NCI-H82 treated with DMSO at 0.1 percent for 48 hours (cell line): ENCODE measurements at regions not wholly inside any gene's neighbourhood (a gene's known extent, or its start where the extent isn't known, plus 50 kb on each side); places are given as distances from the start of the nearest gene placed in this dataset.
A peak's percentile ranks its signal among the peaks of the same experiment; 100 is the strongest.
"Not testable (repeated sequence)": the region's sequence is repeated elsewhere in the genome, so short reads cannot be mapped to it uniquely, and the experiment has no call there.

Experiments
- DNase-seq: peaks from one replicate; lab custom pipeline; 2025; ENCODE audit not compliant: unreplicated experiment; lab: John Stamatoyannopoulos, UW

- DNase-seq: no peak
Observed at GRCh38 chr1:60950224-60951063, 131.9 kb upstream of the NFIA start.

DNA sequence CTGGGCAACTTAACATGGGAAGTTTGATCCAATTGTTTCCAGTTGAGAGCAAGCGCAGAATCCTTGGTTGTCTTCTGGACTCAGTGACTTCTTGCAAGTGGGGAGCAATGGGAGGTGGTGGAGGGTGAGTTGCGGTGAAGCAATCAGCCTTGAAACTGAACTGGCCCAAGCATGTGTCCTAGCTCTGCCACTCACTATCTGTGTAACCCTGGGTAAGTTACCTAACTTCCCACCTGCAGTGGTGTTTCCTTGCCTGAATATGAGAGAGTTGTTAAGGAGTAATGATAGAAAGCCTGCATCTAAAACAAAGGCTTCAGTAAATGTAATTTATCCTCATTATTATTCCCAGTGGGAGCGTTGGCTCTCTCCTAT is 132.5 kb upstream of the NFIA start:
- DNase-seq: no peak

DNA sequence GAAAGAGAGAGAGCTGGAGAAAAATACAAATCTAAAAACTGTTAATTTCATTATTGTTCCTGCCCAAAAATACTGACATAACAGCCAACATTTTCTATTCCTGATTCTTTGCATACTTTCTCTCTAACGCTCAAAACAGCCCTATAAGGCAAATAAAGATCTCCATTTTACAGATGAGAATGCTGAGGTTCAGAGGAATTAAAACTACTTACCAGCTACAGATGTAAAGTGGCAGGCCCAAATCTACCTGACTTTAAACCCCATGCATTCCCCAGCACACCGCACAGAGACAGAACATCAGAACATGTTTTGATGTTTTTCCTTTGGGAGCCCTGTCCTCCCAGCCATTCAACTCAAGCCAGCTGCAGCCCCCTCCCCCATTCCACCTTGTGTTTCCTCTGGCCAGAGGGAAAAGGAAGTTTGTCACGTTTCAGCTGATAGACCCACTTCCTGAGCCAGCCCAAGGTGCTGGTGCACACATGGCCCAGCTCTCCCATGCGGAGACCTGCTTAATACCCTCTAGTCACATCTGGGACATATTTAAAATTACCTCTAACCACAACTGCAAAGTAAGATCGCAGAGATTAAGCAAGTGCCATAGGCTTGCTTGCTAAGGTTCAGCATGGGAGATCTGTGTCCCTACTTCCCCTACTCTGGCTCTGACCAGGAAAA is 133.1 kb upstream of the NFIA start:
- DNase-seq: no peak

DNA sequence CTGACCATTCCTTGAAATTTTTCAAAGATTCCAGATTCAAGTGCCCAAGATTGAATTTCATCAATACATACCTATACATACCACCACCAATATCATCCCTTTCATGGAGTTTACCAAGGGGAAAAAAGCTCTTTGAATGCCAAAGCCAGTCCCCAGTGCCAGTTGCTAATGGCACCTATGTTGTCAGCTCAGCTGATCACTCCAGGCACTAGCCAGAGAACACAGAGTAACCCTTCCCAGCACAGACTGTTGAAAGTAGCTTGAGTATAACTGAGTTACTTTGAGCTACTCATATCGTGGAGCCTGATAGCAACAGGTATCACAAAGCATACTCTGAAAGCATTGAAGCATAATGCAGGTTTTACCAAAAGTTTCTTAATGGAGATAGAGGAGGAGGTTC is 133.9 kb upstream of the NFIA start:
- no peak for DNase-seq

- DNase-seq: no peak
Observed at GRCh38 chr1:60947367-60947766, 135.0 kb upstream of the NFIA start.

DNA sequence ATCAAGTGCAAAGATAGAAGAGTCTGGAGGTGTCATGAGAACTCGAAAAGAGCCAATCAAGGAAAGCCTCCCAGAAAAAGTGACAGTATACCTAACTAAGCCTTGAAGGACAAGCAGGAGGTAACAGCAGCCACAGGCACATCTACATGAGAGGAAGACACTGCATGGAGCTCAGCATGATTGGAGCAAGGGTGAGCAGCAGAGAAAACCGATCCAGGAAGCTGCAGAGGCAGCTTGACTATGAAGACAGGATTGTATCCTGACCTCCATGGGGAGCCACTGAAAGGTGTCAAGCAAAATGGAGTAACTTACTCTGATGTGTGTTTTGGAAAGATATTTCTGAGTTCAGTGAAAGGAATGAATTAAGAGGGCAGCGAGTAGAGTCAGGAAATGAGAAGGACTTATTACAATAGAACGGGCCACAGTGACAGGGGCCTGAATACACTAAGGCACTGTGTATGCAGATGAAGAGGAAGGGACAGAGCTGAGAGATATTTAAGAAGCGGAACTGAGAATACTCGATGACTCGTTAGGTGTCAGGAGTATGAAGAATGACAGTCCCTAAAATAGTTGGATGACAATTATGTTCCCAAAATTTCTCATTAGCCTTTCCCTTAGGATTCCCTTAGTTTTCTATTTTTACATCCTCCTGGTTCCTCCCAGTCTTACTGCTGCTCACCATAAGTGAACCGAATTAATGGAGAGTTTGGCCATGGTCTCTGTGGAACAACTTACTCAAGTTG is 139.3 kb upstream of the NFIA start:
- no peak for DNase-seq

DNA sequence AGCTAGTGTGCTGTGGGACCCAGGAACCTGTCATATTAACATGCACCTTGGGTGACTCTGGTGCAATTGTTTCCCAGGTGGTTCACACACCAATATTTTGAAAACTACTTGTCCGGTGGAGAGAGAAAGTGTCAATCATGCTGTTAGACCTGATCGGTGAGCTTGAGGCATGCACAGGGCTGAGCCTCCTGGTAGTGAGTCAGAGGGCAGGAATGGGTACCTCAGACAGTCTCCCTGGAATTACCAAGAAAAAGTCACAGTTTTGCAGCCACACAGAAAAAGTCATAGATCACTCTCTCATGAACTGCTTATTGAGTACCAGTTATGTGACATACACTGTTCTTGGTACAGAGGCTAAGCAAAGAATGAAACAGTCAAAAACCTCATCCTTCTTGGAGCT is 140.1 kb upstream of the NFIA start:
- no peak for DNase-seq

DNA sequence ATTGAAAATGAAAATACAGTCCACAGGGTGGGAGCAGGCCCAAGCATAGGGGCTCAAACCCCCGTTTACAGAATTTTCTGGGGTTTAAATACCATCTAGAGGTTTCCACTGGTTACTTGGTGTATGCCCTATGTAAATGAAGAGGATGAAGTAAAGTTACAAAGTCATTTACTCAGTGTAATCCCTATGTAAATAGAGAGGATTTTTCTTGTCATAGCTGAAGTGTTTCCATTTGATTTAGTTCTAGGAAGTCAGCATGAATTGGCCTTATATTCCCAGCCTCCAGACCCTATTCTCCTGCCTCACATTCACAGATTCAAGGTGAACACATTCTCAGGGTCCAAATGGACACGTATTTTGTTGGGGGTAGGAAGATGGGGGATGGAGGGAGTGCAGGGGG is 141.7 kb upstream of the NFIA start:
- DNase-seq: not testable (repeated sequence)

DNA sequence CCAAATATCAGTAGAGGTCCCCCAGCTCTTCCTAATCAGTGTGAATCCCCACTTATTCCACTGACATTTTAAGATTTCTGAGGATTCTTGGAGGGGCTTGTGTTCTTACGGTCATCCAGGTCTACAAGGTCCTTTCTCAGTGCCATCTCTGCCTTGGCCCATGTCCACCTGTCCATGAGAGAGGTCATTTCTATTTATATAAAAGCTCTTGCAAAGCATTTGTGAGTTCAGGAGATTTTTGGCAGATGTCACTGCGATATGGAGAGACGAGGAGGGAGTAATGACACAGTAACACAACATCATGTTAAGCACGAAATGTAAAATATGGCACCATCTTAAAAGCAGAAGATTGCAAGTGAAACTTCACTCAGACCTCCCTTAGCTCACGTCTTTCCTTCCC is 144.6 kb upstream of the NFIA start:
- no peak for DNase-seq

- DNase-seq: no peak
Observed at GRCh38 chr1:60936591-60937342, 145.6 kb upstream of the NFIA start.

- no peak for DNase-seq
Observed at GRCh38 chr1:60936163-60936562, 146.2 kb upstream of the NFIA start.

GRCh38 chr1:60935599-60936110 is 146.7 kb upstream of the NFIA start:
- DNase-seq: no peak

- DNase-seq: no peak
Observed at GRCh38 chr1:60930130-60930529, 152.2 kb upstream of the NFIA start.

GRCh38 chr1:60924964-60925798 is 157.2 kb upstream of the NFIA start:
- DNase-seq: no peak

DNA sequence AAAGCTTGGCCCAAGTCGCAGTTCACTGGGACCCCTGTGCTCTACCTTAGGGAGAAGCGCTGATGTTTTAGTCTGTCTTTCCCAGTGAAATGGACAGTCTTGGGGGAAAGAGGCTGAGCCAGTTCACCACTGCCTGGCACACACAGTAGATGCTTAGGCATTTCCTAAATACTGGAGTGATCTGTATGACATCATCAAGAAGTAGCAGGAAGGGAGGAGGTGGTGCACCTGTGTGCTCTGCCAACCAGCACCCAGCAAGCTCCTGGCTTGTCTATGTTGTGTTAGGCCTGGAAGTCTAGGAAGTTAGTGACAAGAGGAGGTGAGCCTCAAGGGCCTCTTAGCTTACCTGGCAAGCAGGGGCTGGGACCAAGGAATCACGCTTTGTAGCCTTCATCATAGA is 158.2 kb upstream of the NFIA start:
- no peak for DNase-seq

- no peak for DNase-seq
Observed at GRCh38 chr1:60923389-60924087, 158.8 kb upstream of the NFIA start.

GRCh38 chr1:60922304-60922703 is 160.1 kb upstream of the NFIA start:
- DNase-seq: no peak

DNA sequence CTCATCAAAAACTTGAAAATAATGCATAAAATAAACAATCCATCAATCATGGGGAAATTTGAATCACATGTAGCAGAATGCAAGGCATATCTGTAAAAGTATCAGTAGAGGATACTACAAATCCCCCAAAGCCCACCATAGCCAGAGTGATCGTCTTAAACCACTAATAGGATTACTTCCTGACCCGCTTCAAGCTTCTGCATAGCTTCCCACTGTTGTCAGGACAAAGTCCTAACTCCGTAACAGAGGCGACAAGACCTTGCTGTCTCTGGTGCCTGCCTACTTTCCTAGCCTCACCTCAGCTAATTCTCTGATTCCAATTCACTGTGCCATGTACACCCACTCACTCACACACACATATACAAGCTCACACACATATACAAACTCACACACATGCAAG is 161.2 kb upstream of the NFIA start:
- peak; percentile 92 for DNase-seq

- DNase-seq: peak; percentile 96
Observed at GRCh38 chr1:60920561-60920960, 161.8 kb upstream of the NFIA start.

- DNase-seq: no peak
Observed at GRCh38 chr1:60918867-60919266, 163.5 kb upstream of the NFIA start.
